Stimulated activated CD8-positive, alpha-beta memory T cell treated with anti-CD3 and anti-CD28 coated beads, Interleukin-4, amount 100 ng/mL, for 48 hours (primary cell): ENCODE measurements at regions not wholly inside any gene's neighbourhood (a gene's known extent, or its start where the extent isn't known, plus 50 kb on each side); places are given as distances from the start of the nearest gene placed in this dataset.
"Not testable (repeated sequence)": the region's sequence is repeated elsewhere in the genome, so short reads cannot be mapped to it uniquely, and the experiment has no call there.

Experiments used
- DNase-seq: peaks from one replicate; pipeline ENCODE4 v3.0.0-alpha.2; 2020

DNA sequence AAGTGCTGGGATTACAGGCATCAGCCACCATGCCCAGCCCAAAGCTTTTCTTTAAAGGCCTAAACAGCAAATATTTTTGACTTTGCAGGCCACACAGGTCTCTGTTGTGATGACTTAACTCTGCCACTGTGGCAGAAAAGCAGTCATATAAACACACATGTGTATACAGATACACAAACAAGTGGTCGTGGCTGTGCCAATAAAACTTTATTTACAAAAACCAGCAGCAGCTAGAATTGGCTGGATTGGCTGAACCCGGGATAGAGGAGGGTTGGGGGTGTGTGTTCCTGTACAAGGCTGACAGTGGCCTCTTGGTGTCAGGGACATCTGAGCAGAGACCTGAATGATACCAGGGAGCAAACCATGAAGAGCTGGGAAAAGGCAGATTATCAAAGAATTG is 95.6 kb downstream of the NCOR2 start:
- no peak for DNase-seq

- DNase-seq = no peak
Observed at GRCh38 chr12:124470806-124471205, 96.6 kb downstream of the NCOR2 start.

DNA sequence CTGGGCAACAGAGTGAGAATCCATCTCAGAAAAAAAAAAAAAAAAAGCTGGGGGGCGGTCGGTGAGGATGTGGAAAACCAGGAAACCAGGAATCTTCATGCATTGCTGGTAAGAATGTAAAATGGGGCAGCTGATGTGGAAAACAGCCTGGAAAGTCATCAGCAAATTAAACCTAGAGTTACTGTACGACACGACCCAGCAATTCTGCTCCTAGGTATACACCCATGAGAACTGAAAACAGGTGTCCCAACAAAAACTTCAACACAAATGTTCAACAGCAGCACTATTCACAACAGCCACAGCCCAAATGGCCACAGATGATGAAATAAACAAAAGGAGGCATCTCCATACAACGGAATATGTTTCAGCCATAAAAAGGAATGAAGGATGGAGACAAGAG is 97.3 kb downstream of the NCOR2 start:
- no peak for DNase-seq

- DNase-seq = peak; percentile 51
Observed at GRCh38 chr12:124469193-124469888, 98.1 kb downstream of the NCOR2 start.

DNA sequence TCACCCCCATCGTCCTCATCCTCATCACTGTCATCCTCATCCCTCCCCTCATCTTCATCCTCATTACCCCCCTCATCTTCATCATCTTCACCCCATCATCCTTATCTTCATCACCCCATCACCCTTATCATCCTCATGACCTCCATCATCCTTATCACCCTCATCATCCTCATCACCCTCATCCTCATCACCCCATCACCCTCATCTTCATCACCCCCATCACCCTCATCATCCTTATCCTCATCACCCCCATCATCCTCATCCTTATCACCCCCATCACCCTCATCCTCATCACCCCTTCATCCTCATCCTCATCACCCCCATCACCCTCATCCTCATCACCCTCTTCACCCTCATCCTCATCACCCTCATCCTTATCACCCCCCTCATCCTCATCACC is 99.9 kb downstream of the NCOR2 start:
- DNase-seq = not testable (repeated sequence)

DNA sequence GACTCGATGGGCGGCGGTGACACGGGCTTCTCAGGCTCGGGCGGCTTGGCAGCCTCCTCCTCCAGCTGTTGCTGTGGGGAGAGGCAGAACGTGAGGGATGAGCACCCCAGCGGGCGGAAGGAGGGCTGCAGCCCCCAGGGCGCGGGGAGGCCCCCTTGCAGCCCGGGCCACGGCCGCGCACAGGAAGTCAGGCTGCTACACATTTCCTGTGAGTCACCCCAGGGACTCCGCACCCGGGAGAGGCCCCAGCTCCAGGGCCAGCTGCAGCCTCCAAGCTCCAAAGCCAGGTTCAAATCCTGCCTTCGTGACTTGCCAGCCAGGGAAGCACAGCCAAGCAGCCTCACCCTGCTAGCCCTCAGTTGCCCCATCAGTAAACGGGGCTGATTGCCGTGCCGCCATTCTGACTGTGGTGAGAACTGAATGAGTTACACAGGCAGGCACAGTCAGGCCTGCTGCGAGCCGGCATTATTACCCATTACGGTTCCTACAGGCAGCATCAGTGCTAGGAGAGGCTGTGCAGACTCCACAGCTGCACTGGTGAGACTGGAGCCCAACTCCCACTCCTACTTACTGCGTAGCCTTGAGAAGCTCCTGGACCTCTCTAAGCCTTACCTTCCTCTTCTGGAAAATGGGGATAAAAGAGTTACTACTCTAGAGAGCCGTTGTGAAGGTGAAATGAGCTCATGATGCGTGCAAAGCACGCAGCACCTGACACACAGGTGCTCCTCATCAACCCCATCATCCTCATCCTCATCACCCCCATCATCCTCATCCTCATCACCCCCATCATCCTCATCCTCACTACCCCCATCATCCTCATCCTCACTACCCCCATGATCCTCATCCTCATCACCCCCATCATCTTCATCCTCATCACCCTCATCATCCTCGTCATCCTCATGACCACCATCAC is 100.9 kb downstream of the NCOR2 start:
- DNase-seq = peak; percentile 87

DNA sequence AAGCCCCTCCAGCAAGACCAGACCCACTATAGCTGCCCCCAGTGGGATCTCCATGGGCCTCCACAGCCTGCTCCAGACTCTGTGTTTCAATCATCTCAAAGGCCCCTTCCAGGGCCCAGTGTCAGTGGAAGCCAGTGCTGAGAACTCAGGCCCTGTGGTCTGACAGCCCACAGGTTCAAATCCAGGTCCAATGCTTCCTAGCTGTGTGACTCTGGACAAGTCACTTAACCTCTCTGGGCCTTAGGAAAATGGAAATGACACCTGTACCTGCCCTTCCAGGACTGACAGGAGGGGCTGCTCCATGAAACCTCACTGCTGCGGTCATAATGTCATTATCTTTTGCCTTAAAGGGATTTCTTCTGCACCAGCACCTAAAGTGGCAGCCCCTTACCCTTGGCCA is 101.9 kb downstream of the NCOR2 start:
- no peak for DNase-seq

DNA sequence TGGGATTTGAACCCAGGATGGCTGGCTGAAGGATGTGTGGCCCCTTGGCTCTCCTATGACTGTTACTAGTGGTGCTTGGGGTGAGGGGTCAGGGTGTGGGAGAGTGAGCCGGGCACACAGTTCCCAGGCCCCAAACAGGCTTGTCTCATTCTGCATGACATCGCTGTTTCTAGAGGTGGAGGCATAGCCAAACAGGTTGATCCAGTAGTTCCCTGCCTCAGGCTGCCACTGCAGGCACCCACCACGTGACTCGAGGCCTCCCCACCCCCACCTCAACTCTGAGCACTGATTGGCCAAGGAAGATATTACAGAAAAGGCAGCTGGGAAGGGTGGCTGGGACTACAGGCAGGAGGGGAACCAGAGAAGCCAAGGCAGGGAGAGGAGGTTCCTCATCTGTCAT is 102.6 kb downstream of the NCOR2 start:
- no peak for DNase-seq

- no peak for DNase-seq
Observed at GRCh38 chr12:124464062-124464461, 103.3 kb downstream of the NCOR2 start.

DNA sequence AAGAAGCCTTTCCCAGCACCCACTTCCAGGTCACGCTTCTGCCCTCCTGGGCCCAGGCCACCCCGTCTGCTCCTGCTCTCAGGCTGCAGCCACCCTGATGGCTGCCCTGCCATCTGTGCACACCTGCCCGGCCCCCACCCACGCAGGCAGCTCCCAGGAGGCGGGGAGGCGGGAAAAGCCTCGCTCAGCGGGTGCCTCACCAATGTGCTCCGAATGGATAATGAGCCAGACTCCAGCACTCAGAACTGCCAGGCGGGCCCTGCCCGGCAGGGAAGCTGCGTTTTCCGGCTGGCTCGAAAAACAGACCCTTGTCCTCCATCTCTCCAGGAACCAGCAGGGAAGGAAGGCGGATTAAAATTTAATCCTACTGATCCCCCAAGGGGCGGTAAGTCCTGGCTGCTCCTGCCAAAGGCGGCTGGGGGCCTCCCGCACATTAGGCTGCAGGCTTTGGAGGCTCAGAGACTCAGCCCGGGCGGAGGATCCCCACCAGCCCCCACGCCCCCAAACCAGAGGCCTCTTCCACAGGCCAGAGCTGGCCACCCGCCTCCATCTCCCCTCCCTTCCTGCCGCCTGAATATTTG is 104.0 kb downstream of the NCOR2 start:
- DNase-seq = no peak

GRCh38 chr12:124462750-124463149 is 104.7 kb downstream of the NCOR2 start:
- no peak for DNase-seq

DNA sequence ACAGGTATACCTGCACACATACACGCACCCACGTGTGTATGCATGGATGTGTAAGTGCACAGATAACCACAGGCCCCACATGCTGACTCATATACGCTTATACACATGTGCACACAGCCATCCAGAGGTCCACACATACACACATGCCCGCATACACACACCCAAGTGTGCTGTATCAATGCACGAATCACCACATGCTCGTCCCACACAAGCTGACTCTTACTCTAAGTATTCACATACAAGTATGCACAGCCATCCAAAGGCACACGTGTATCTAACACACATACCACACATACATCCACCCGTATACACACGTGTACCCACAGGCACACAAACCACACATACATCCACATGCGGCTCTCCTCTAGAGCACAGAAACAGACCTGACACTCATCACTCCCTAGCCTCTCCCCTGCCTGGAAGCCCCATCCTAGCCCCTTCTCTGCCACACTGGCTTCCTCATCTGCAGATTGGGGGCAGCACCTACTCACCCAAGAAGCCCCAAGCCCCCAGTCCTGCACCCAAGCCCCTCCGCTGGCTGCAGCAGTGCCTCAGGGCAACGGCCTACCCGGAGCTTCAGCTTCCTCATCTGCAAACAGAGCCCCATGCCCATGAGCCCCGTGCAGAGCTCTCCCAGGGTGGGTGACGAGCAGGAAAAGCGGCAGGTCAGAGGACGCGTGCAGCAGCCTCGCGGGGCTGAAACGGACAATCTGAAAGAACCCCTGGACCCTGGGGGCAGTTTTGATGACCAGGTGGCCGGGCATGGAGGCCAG is 105.4 kb downstream of the NCOR2 start:
- no peak for DNase-seq

DNA sequence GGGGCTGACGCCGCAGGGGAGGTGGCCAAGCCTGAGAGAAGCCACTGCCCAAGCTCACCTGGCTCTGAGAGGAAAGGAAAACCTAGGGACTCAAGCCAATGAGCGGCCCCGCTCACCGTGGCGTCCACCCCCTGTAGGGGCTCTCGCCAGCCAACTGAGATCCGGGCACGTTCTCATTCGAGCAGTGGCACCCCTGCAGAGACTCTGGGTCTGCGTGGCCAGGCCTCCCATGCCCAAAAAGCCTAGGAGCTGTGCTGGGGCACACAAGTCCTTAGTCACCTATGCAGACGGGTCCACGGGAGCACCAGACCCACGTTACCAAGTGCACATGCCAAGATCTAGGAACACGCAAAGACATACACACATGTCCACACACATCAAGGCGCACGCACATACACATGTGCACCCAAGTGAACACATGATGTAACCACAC is 106.2 kb downstream of the NCOR2 start:
- no peak for DNase-seq

- no peak for DNase-seq
Observed at GRCh38 chr12:124460771-124461170, 106.6 kb downstream of the NCOR2 start.

- DNase-seq = no peak
Observed at GRCh38 chr12:124459852-124460645, 107.4 kb downstream of the NCOR2 start.

GRCh38 chr12:124458992-124459851 is 108.2 kb downstream of the NCOR2 start:
- no peak for DNase-seq

DNA sequence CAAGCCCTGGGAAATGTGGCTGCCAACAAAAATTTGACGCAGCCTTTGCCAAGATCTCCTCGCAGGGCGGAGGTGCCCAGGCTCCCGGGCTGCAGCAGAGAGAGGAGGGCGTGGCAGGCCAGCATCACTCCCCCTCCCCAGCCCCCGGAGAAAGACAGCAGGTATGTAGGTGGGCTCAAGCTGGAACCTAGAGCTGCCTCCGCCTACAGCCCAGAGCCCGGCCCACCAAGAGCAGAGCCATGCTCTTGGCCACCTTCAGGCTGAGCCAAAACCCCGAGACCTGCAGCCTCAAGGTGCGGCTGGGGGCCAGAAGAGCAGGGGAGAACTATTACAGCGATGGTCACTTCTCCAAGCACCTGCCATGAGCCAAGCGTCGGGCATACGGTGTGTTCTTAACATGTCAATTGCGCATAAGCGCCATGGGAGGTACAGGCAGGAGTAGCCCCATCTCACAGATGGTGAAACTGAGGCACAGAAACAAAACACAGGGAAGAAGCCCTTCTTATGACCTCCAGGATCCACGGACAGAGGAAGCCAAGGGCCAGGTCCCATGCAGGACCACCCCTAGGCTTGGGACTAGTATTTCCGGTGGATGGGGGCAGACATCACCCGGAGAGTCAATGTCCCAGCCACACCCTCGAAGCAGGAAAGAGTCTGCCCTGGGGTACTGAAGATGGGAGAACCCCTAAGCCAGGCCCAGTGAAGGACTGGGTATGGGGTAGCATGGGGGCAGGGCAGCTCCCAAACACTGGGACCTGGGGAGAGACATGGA is 109.0 kb downstream of the NCOR2 start:
- no peak for DNase-seq

- DNase-seq = peak; percentile 70
Observed at GRCh38 chr12:124457287-124458219, 109.9 kb downstream of the NCOR2 start.

DNA sequence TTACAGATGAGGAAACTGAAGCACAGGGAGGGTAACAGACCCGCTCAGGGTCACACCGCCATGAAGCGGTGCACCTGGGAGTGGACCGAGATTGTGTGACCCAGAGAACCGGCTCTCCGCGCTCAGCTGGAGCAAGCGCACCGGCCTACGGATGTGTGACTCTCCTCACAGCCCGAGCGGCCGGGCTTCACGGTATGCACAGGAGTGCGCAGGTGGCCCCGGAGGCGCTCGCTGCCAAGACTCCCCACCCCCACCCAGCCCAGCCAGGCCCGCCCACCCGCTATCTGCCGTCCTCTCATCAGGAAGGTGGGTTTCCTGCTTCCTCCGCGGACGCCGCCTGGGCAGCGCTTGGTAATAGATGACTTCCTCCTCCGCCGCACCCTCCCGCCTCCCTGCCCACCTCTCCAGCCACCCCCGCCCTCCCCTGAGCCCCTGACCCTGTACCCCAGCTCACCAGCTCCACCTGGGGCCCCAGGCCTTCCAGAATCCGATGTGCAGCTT is 110.7 kb downstream of the NCOR2 start:
- peak; percentile 49 for DNase-seq
